Retinal pigment epithelial cell (primary cell): ENCODE measurements at regions not wholly inside any gene's neighbourhood (a gene's known extent, or its start where the extent isn't known, plus 50 kb on each side); places are given as distances from the start of the nearest gene placed in this dataset.

Experiments used
- DNase-seq: peaks from one replicate; pipeline ENCODE4 v3.0.0-alpha.2; 2010; ENCODE audit warnings: low read depth
- H3K4me3 ChIP-seq: 2 replicates; pipeline ENCODE4 v1.5.1; 2011; ENCODE audit warnings: mild to moderate bottlenecking, low read length, control low read depth, moderate library complexity
- TF ChIP-seq, protein P1 (sequence below): conservative IDR thresholded peaks from 2 replicates; pipeline ENCODE4 v1.5.1; 2011; ENCODE audit warnings: low read depth, low read length, control low read depth, inconsistent platforms

- H3K4me3 ChIP-seq = no peak overlapping the region
- TF ChIP-seq, protein P1, sequence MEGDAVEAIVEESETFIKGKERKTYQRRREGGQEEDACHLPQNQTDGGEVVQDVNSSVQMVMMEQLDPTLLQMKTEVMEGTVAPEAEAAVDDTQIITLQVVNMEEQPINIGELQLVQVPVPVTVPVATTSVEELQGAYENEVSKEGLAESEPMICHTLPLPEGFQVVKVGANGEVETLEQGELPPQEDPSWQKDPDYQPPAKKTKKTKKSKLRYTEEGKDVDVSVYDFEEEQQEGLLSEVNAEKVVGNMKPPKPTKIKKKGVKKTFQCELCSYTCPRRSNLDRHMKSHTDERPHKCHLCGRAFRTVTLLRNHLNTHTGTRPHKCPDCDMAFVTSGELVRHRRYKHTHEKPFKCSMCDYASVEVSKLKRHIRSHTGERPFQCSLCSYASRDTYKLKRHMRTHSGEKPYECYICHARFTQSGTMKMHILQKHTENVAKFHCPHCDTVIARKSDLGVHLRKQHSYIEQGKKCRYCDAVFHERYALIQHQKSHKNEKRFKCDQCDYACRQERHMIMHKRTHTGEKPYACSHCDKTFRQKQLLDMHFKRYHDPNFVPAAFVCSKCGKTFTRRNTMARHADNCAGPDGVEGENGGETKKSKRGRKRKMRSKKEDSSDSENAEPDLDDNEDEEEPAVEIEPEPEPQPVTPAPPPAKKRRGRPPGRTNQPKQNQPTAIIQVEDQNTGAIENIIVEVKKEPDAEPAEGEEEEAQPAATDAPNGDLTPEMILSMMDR = no peak
- no peak for DNase-seq
These were observed 172.4 kb upstream of the NTF3 start for GRCh38 chr12:5259523-5259922.

DNA sequence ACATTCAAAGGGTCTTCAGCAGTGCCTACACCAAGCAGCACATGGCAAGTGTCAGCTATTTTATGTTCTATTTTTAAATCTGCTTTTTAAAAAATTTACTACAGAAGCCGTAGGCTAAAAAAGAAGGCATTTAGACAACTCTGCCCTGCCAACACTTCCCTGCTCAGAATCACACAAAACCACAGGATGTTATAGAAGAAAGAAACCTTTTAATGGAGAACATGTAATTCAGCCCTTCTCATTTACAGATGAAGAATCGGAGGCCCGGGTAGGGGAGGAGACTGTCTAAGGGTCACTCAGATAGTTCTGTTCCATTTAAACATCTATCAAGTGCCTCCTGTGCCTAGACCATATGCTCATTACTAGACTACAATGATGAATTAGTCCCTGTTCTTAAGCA lies 171.8 kb upstream of the NTF3 start:
- H3K4me3 ChIP-seq = no peak overlapping the region
- TF ChIP-seq, protein P1 = no peak
- no peak for DNase-seq

- H3K4me3 ChIP-seq = no peak overlapping the region
- no peak for DNase-seq
- TF ChIP-seq, protein P1 = no peak
These were observed 171.3 kb upstream of the NTF3 start for GRCh38 chr12:5260591-5261086.

DNA sequence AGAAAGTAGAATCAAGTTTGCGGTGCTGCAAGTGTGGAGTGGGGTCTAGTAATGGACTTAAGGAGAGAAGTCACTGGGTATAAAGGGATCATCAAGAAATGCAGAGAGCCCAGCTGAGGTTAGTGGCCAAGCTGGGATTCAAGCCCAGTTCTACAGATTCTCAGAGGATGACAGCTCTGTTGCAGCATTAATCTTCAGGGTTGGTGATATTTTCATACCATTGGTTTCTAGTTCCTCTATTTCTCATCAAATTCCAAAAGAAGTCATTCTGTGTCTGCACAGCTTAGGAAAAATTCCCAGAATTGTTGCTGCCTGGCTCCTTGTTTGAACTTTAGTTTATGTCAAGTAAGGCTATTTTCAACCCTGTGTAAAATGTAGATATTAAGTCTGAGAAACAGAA lies 169.5 kb upstream of the NTF3 start:
- no peak overlapping the region for H3K4me3 ChIP-seq
- no peak for DNase-seq
- TF ChIP-seq, protein P1 = no peak

DNA sequence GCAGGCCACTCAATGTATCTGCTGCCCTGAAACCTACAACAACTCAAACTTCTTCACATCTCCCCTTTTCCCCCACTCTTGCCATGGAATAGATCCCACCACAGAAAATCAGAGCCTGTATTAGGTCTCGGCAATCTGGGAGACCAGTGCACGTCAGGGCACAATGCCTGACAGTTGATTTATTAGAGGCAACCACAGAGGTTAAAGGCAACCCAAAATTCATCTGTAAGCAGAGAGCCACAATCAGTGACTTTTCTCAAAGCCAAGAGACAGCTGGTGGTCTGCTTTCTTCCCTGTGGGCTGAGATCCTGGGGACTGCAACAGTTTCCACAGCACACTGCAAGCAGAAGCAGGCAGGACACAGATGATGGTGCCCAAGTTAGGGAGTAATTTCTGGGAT lies 169.0 kb upstream of the NTF3 start:
- TF ChIP-seq, protein P1 = no peak
- H3K4me3 ChIP-seq = no peak overlapping the region
- no peak for DNase-seq

- no peak for DNase-seq
- TF ChIP-seq, protein P1 = no peak
These were observed 167.9 kb upstream of the NTF3 start for GRCh38 chr12:5264006-5264405.

DNA sequence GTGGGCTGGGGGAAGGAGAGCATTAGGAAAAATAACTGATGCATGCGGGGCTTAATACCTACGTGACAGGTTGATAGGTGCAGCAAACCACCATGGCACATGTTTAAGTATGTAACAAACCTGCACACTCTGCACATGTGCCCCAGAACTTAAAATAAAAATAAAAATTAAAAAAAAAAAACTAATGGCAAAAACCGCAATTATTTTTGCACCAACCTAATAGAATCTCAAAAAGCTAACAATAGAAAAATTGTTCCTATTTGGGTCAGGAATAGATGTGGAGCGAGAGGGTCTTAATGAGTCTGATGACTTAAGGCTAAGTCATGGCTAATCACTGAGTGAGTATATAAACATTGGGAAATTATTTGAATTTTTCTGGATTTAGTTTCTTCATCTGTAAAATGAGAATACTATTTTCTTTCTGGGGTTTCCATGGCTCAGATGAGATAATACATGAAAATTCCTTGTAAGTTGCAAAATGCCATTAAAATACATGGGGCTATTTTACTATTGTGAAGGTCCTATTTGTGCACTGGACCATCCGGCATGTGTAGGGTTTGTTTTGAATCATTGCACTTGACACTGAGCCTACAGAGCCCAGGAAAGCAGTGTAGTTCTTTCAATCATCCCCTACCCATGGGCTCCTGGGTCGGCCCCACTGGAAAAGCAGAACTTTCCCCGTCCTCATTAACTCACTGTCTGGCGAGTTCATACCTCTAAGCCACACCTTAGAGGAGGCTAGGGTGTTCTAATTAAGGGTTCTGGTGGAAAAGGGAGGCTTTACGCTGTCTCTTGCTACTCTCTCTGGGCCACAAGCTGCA lies 164.1 kb upstream of the NTF3 start:
- no peak for DNase-seq
- TF ChIP-seq, protein P1 = no peak
- no peak overlapping the region for H3K4me3 ChIP-seq

More at GRCh38 chr12:5264006-5264405, 167.9 kb upstream of the NTF3 start:
- H3K4me3 ChIP-seq = no peak overlapping the region
